ENCODE measurements at regions not wholly inside any gene's neighbourhood (a gene's known extent, or its start where the extent isn't known, plus 50 kb on each side); places are given as distances from the start of the nearest gene placed in this dataset.

DNA sequence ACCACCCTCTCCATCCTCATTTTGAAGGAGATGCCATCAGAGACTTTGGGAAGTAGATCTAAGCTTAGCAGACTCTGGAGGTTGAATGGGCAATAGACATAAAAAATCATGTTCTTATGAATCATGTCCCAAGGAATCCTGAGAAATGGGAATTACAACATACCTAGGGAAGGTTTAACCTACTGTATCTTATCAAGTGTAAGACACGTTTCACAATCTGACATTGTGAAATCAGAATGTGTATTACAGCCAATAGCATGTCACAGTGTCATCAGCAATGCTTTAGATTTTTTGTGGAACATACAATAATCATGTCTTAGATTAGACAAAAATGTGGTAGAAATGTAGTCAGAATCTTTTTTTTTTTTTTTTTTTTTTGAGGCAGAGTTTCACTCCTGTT lies 332.4 kb upstream of the TLE3 start:
- Mint-ChIP-seq H3K4me3 (no peak overlapping the region), H3K4me1 (peaks cover 8 to 12% of the 10 kb centered on the region in 2 donors), H3K27me3 (ENCODE audit: low read depth in 2 of 2) (peaks cover 19 to 59% of the 10 kb centered on the region in 2 donors), H3K9me3 (no peaks in the 10 kb centered on the region), H3K36me3 (no peaks in the 10 kb centered on the region), H3K27ac (no peak overlapping the region)
- TF ChIP-seq, protein P1, sequence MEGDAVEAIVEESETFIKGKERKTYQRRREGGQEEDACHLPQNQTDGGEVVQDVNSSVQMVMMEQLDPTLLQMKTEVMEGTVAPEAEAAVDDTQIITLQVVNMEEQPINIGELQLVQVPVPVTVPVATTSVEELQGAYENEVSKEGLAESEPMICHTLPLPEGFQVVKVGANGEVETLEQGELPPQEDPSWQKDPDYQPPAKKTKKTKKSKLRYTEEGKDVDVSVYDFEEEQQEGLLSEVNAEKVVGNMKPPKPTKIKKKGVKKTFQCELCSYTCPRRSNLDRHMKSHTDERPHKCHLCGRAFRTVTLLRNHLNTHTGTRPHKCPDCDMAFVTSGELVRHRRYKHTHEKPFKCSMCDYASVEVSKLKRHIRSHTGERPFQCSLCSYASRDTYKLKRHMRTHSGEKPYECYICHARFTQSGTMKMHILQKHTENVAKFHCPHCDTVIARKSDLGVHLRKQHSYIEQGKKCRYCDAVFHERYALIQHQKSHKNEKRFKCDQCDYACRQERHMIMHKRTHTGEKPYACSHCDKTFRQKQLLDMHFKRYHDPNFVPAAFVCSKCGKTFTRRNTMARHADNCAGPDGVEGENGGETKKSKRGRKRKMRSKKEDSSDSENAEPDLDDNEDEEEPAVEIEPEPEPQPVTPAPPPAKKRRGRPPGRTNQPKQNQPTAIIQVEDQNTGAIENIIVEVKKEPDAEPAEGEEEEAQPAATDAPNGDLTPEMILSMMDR (IDR thresholded peaks at IDR 0.05): no peak
- intact Hi-C loops (cut with micrococcal nuclease): no loop called here
- H3K36me3 ChIP-seq (ENCODE audit: control insufficient read depth, insufficient read depth, low read length): no peaks in the 10 kb centered on the region
- 75% methylated on average over 1 of the region's 1 CpG for WGBS (ENCODE audit: insufficient coverage)
- DNase-seq (no peak), ATAC-seq (no peak)
- no peak overlapping the region for H3K4me3 ChIP-seq (ENCODE audit: low read length)
- peaks cover 6% of the 10 kb centered on the region for H3K4me1 ChIP-seq (ENCODE audit: control insufficient read depth, insufficient read depth, low read length)
- no peak overlapping the region for H3K27ac ChIP-seq (ENCODE audit: low read length)
- no peaks in the 10 kb centered on the region for H3K27me3 ChIP-seq (ENCODE audit: control insufficient read depth, insufficient read depth, low read length)
- H3K9me3 ChIP-seq (ENCODE audit: control insufficient read depth, insufficient read depth, low read length): no peaks in the 10 kb centered on the region

DNA sequence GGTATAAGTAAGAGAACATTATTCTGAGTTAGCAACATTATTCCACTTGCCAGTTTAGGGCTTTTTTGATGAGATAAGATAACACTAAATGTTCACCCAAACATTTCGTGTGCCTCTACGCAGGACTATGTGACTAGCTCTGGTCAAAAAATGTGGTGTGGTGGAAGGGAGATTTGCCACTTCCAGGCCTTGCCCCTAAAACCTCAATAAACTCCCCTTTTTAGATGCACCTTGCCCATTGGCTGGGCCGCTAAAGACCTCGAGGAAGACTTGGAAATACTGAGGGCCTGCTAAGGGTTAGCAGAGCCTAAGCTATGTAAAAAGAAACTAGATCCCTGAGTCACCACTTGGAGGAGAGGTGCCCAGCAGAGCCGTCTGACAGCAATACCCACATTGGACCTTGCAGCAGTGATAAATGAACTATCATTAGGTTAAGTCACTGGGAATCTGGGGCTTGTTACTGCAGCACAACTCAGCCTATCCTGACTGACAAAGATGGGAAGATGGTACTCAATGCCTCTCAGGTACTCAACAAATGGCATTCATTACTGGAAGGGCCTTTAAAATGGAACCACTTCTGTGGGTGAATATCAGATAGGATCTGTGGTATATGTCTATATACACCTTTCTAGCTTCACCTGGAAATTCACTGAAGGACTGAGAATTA lies 331.5 kb upstream of the TLE3 start:
- TF ChIP-seq, protein P1 (IDR thresholded peaks at IDR 0.05): no peak
- peaks cover 19 to 60% of the 10 kb centered on the region in 2 donors for H3K27me3 Mint-ChIP-seq (ENCODE audit: low read depth in 2 of 2)
- no peak for ATAC-seq
- Histone ChIP-seq H3K27me3 (ENCODE audit: control insufficient read depth, insufficient read depth, low read length) (no peaks in the 10 kb centered on the region), H3K36me3 (ENCODE audit: control insufficient read depth, insufficient read depth, low read length) (no peaks in the 10 kb centered on the region), H3K27ac (ENCODE audit: low read length) (no peak overlapping the region), H3K9me3 (ENCODE audit: control insufficient read depth, insufficient read depth, low read length) (no peaks in the 10 kb centered on the region), H3K4me3 (ENCODE audit: low read length) (no peak overlapping the region), H3K4me1 (ENCODE audit: control insufficient read depth, insufficient read depth, low read length) (peaks cover 13% of the 10 kb centered on the region)
- H3K9me3 Mint-ChIP-seq: no peaks in the 10 kb centered on the region
- H3K4me3 Mint-ChIP-seq: no peak overlapping the region
- H3K4me1 Mint-ChIP-seq: peaks cover 15 to 16% of the 10 kb centered on the region in 2 donors
- no peaks in the 10 kb centered on the region for H3K36me3 Mint-ChIP-seq
- no peak overlapping the region for H3K27ac Mint-ChIP-seq
- no peak for DNase-seq
- intact Hi-C loops (cut with micrococcal nuclease): no loop called here
- WGBS (ENCODE audit: insufficient coverage): 59% methylated on average over 3 of the region's 5 CpGs

DNA sequence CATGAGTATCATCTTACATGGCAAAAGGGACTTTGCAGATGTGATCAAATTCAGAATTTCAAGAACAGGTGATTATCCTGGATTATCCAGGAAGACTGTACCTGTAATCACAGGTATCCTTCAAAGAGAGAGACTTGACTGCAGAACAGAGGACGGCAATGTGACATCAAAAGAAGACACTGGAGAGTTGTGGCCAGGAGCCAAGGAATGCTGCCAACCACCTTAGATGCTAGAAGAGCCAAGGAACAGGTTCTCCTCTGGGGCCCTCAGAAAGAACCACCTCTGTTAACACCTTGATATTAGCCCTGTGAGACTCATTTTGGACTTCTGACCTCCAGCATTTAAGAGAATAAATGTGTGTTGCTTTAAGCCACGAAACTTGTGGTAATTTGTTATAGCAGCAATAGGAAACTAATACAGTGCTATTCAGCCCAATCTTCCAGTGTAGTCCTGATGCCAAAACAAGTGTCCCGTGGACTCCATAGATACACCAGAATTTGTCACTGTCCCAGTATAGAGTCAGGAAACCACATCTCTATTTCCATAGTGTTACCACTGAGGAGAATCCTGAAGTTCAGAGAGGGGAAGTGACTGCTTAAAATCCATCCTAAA lies 330.6 kb upstream of the TLE3 start:
- DNase-seq: no peak
- Mint-ChIP-seq H3K9me3 (no peaks in the 10 kb centered on the region), H3K4me3 (no peak overlapping the region), H3K27ac (no peak overlapping the region), H3K27me3 (ENCODE audit: low read depth in 2 of 2) (peaks cover 23 to 59% of the 10 kb centered on the region in 2 donors), H3K36me3 (no peaks in the 10 kb centered on the region), H3K4me1 (peaks cover 15 to 16% of the 10 kb centered on the region in 2 donors)
- TF ChIP-seq, protein P1 (IDR thresholded peaks at IDR 0.05): no peak
- H3K27me3 ChIP-seq (ENCODE audit: control insufficient read depth, insufficient read depth, low read length): no peaks in the 10 kb centered on the region
- intact Hi-C loops (cut with micrococcal nuclease): no loop called here
- peaks cover 13% of the 10 kb centered on the region for H3K4me1 ChIP-seq (ENCODE audit: control insufficient read depth, insufficient read depth, low read length)
- H3K9me3 ChIP-seq (ENCODE audit: control insufficient read depth, insufficient read depth, low read length): no peaks in the 10 kb centered on the region
- no peak overlapping the region for H3K27ac ChIP-seq (ENCODE audit: low read length)
- H3K4me3 ChIP-seq (ENCODE audit: low read length): no peak overlapping the region
- 88% methylated on average over 3 of the region's 3 CpGs for WGBS (ENCODE audit: insufficient coverage)
- no peak for ATAC-seq
- H3K36me3 ChIP-seq (ENCODE audit: control insufficient read depth, insufficient read depth, low read length): no peaks in the 10 kb centered on the region
